Esophagus (tissue), 2 donors: ENCODE measurements at regions not wholly inside any gene's neighbourhood (a gene's known extent, or its start where the extent isn't known, plus 50 kb on each side); places are given as distances from the start of the nearest gene placed in this dataset.
A peak's percentile ranks its signal among the peaks of the same experiment; 100 is the strongest.

ENCODE experiments used
- H3K27ac ChIP-seq, 2 donors: one replicate each; pipeline ENCODE4 v1.5.1; 2013; ENCODE audit warnings: low read depth in 2 of 2, mild to moderate bottlenecking in 2 of 2, inconsistent platforms in 1 of 2, low read length in 1 of 2, moderate library complexity in 1 of 2
- H3K27me3 ChIP-seq, 2 donors: one replicate each; pipeline ENCODE4 v1.6.1; 2013; ENCODE audit warnings: low read length in 2 of 2, control low read depth in 1 of 2, mild to moderate bottlenecking in 1 of 2; ENCODE audit not compliant: insufficient read depth in 2 of 2, control insufficient read depth in 1 of 2
- H3K36me3 ChIP-seq, 2 donors: one replicate each; pipeline ENCODE4 v1.6.1; 2013; ENCODE audit warnings: low read length in 1 of 2; ENCODE audit not compliant: control insufficient read depth in 2 of 2, insufficient read depth in 2 of 2
- H3K4me1 ChIP-seq, 2 donors: one replicate each; pipeline ENCODE4 v1.6.1; 2013; ENCODE audit warnings: low read length in 1 of 2; ENCODE audit not compliant: control insufficient read depth in 2 of 2, insufficient read depth in 2 of 2
- H3K4me3 ChIP-seq, 2 donors: one replicate each; pipeline ENCODE4 v1.5.1; 2013; ENCODE audit warnings: low read length in 2 of 2, mild to moderate bottlenecking in 2 of 2, low read depth in 1 of 2, moderate library complexity in 1 of 2
- H3K9me3 ChIP-seq, 2 donors: one replicate each; pipeline ENCODE4 v1.6.1; 2013; ENCODE audit warnings: mild to moderate bottlenecking in 2 of 2, low read depth in 1 of 2, low read length in 1 of 2, moderate library complexity in 1 of 2; ENCODE audit not compliant: control insufficient read depth in 2 of 2, insufficient read depth in 1 of 2
- whole genome bisulfite sequencing, 2 donors: extraction: QIAGEN DNeasy Blood & Tissue Kit; methylation state at CpG; one replicate each; pipeline ENCODE4 v1.1.7; 2013; 5-methylcytosine and 5-hydroxymethylcytosine counted together
- donor health status: healthy with polysubstance abuse.
- donor health status: Bipolar disorder and iron deficiency.

DNA sequence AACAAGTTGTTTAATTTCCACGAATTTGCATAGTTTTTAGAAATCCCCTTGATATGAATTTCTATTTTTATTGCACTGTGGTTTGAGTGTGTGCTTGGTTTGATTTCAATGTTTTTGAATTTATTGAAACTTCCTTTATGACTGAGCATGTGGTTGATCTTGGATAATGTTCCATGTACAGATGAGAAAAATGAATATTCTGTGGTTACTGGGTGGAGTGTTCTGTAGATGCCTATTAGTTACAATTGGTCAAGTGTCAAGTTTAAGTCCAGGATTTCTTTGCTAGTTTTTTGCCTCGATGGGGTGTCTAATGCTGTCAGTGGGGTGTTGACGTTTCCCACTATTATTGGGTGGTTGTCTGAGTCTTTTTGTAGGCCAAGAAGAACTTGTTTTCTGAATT lies 319.5 kb upstream of the ACTBL2 start:
- WGBS, 2 donors: 75 to 80% methylated on average over 3 of the region's 3 CpGs
- no peaks in the 10 kb centered on the region for H3K36me3 ChIP-seq
- H3K27me3 ChIP-seq: no peaks in the 10 kb centered on the region

GRCh38 chr5:57795203-57795602 lies 312.6 kb upstream of the ACTBL2 start:
- Histone ChIP-seq H3K36me3 (no peaks in the 10 kb centered on the region), H3K27me3 (no peaks in the 10 kb centered on the region), H3K4me1 (no peaks in the 10 kb centered on the region), H3K4me3 (no peak overlapping the region), H3K27ac (no peak overlapping the region), H3K9me3 (no peaks in the 10 kb centered on the region)
- 94 to 95% methylated on average over 1 of the region's 1 CpG for WGBS, 2 donors

More for the DNA sequence above, 319.5 kb upstream of the ACTBL2 start:
- Histone ChIP-seq H3K4me1 (no peaks in the 10 kb centered on the region), H3K27ac (no peak overlapping the region), H3K4me3 (no peak overlapping the region), H3K9me3 (no peaks in the 10 kb centered on the region)

DNA sequence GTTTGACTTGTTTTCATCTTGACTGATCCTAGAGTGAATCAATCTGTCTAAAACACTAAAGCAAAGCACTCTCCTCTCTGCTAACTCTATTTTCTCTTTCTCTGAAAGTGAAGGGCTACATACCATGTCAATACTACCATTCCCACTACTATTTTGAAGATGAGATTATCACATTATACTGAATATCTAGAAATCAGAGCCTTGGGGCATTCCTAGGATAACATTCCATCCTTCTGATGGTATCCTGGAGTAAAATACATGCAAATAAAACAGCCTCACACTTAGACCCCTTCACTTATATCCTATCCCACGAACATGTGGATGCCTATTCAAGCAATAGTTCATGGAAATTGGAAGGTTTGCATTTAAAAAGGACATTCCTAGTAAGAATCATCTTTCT lies 309.3 kb upstream of the ACTBL2 start:
- H3K27ac ChIP-seq: no peak overlapping the region
- no peaks in the 10 kb centered on the region for H3K36me3 ChIP-seq
- WGBS, 2 donors: 74 to 79% methylated on average over 1 of the region's 1 CpG
- H3K9me3 ChIP-seq: no peaks in the 10 kb centered on the region
- H3K27me3 ChIP-seq: no peaks in the 10 kb centered on the region
- no peak overlapping the region for H3K4me3 ChIP-seq
- H3K4me1 ChIP-seq: no peaks in the 10 kb centered on the region

- H3K4me3 ChIP-seq: no peak overlapping the region
- no peaks in the 10 kb centered on the region for H3K36me3 ChIP-seq
- 69 to 86% methylated on average over 2 of the region's 2 CpGs for WGBS, 2 donors
- H3K9me3 ChIP-seq: no peaks in the 10 kb centered on the region
- no peaks in the 10 kb centered on the region for H3K4me1 ChIP-seq
- H3K27me3 ChIP-seq: no peaks in the 10 kb centered on the region
- no peak overlapping the region for H3K27ac ChIP-seq
Measured at GRCh38 chr5:57785946-57786345, 303.3 kb upstream of the ACTBL2 start.

DNA sequence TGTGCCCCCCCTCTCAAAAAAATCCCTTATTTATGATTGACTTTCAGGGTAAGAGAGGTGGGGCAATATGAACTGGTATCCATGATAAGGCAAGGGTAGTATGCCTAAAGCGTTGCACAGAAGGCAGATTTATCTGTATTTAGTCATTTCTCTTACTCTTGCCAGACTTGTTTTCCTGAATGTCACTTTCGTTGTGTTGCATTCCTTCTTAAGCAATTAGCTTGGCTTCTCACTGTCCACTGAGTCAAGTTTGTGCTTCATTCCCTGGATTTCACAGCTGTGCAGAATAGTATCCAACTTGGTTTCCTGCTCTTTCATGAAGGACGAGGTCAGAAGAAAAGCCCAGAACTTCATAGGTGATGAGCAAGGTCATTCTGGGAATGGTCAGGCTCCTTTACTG lies 301.5 kb upstream of the ACTBL2 start:
- no peak overlapping the region for H3K4me3 ChIP-seq
- no peaks in the 10 kb centered on the region for H3K9me3 ChIP-seq
- H3K27ac ChIP-seq: no peak overlapping the region
- H3K4me1 ChIP-seq: no peaks in the 10 kb centered on the region
- H3K27me3 ChIP-seq: no peaks in the 10 kb centered on the region
- 54 to 55% methylated on average over 3 of the region's 3 CpGs for WGBS, 2 donors
- H3K36me3 ChIP-seq: no peaks in the 10 kb centered on the region

- Histone ChIP-seq H3K27me3 (no peaks in the 10 kb centered on the region), H3K36me3 (no peaks in the 10 kb centered on the region), H3K4me3 (no peak overlapping the region), H3K27ac (no peak overlapping the region), H3K9me3 (no peaks in the 10 kb centered on the region), H3K4me1 (no peaks in the 10 kb centered on the region)
- WGBS, 2 donors: 40 to 72% methylated on average over 2 of the region's 2 CpGs
Measured at GRCh38 chr5:57783693-57784092, 301.1 kb upstream of the ACTBL2 start.

- Histone ChIP-seq H3K9me3 (no peaks in the 10 kb centered on the region), H3K27me3 (no peaks in the 10 kb centered on the region), H3K4me3 (no peak overlapping the region), H3K27ac (no peak overlapping the region), H3K36me3 (no peaks in the 10 kb centered on the region), H3K4me1 (no peaks in the 10 kb centered on the region)
- WGBS, 2 donors: 90 to 91% methylated on average over 5 of the region's 5 CpGs
Measured at GRCh38 chr5:57780961-57781325, 298.3 kb upstream of the ACTBL2 start.

GRCh38 chr5:57780306-57780960 lies 297.8 kb upstream of the ACTBL2 start:
- peak overlapping the region in 1 of 2 donors; percentile 10 for H3K27ac ChIP-seq
- no peaks in the 10 kb centered on the region for H3K4me1 ChIP-seq
- 64 to 69% methylated on average over 12 of the region's 12 CpGs for WGBS, 2 donors
- H3K9me3 ChIP-seq: no peaks in the 10 kb centered on the region
- H3K4me3 ChIP-seq: no peak overlapping the region
- H3K27me3 ChIP-seq: no peaks in the 10 kb centered on the region
- no peaks in the 10 kb centered on the region for H3K36me3 ChIP-seq

- Histone ChIP-seq H3K27me3 (no peaks in the 10 kb centered on the region), H3K36me3 (no peaks in the 10 kb centered on the region), H3K4me3 (no peak overlapping the region), H3K9me3 (no peaks in the 10 kb centered on the region), H3K4me1 (no peaks in the 10 kb centered on the region), H3K27ac (no peak overlapping the region)
- 21 to 39% methylated on average over 3 of the region's 3 CpGs for WGBS, 2 donors
Measured at GRCh38 chr5:57779383-57780223, 297.0 kb upstream of the ACTBL2 start.
